ENCODE measurements at regions not wholly inside any gene's neighbourhood (a gene's known extent, or its start where the extent isn't known, plus 50 kb on each side); places are given as distances from the start of the nearest gene placed in this dataset.

DNA sequence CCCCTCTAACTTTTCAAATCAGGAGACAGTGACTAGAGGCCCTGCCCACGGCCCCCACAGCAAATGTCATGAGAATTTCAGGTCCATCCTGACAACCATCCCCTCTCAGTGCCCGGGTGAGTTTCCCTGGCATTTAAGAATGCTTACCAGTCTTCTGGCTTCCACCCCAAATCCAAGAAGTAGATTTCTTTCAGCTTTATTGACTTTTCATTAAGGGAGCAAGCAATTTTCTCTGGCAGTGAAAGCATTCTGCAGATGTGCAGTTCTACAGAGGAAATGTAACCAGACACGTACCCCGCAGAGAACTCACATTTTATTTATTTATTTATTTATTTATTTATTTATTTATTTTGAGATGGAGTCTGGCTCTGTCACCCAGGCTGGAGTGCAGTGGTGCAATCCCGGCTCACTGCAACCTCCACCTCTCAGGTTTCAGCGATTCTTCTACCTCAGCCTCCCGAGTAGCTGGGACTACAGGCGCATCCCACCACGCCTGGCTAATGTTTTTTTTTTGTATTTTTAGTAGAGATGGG, 120.9 kb upstream of the KCTD7 start:
- H3K27me3 Mint-ChIP-seq (ENCODE audit: low read depth, unreplicated experiment), result no peaks in the 10 kb centered on the region
- no peaks in the 10 kb centered on the region for H3K36me3 Mint-ChIP-seq (ENCODE audit: low read depth, unreplicated experiment)
- H3K9me3 Mint-ChIP-seq (ENCODE audit: unreplicated experiment), result no peaks in the 10 kb centered on the region
- H4K20me1 ChIP-seq (ENCODE audit: insufficient read depth, low read length), result no peaks in the 10 kb centered on the region
- TF ChIP-seq EZH2 (IDR thresholded peaks at IDR 0.05; ENCODE audit: insufficient read depth, low read length), result no peak
- TF ChIP-seq, protein P1, sequence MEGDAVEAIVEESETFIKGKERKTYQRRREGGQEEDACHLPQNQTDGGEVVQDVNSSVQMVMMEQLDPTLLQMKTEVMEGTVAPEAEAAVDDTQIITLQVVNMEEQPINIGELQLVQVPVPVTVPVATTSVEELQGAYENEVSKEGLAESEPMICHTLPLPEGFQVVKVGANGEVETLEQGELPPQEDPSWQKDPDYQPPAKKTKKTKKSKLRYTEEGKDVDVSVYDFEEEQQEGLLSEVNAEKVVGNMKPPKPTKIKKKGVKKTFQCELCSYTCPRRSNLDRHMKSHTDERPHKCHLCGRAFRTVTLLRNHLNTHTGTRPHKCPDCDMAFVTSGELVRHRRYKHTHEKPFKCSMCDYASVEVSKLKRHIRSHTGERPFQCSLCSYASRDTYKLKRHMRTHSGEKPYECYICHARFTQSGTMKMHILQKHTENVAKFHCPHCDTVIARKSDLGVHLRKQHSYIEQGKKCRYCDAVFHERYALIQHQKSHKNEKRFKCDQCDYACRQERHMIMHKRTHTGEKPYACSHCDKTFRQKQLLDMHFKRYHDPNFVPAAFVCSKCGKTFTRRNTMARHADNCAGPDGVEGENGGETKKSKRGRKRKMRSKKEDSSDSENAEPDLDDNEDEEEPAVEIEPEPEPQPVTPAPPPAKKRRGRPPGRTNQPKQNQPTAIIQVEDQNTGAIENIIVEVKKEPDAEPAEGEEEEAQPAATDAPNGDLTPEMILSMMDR (IDR thresholded peaks at IDR 0.05; ENCODE audit: insufficient read depth, low read depth, low read length), result no peak
- H3K9me3 ChIP-seq (ENCODE audit: insufficient read depth, low read depth, low read length), result peaks cover 5% of the 10 kb centered on the region
- H3K4me2 ChIP-seq (ENCODE audit: low read length), result no peak overlapping the region
- H3K27ac Mint-ChIP-seq (ENCODE audit: unreplicated experiment), result no peak overlapping the region
- H3K4me3 Mint-ChIP-seq (ENCODE audit: unreplicated experiment), result peak overlapping the region; percentile 14
- no peaks in the 10 kb centered on the region for H3K79me2 ChIP-seq (ENCODE audit: insufficient read depth, low read length)
- H3K4me3 ChIP-seq (ENCODE audit: insufficient read depth, low read depth, low read length), result no peak overlapping the region
- H3K4me1 Mint-ChIP-seq (ENCODE audit: low read depth, unreplicated experiment), result no peaks in the 10 kb centered on the region
- peaks cover 2% of the 10 kb centered on the region for H3K27me3 ChIP-seq (ENCODE audit: insufficient read depth, low read length)
- H3K4me1 ChIP-seq (ENCODE audit: insufficient read depth, low read length), result no peaks in the 10 kb centered on the region
- no peak overlapping the region for H3K27ac ChIP-seq (ENCODE audit: low read depth, low read length)
- no peak overlapping the region for H3K9ac ChIP-seq (ENCODE audit: low read length)
- H2AFZ ChIP-seq (ENCODE audit: low read depth, low read length), result no peak overlapping the region
- H3K36me3 ChIP-seq (ENCODE audit: insufficient read depth, low read length), result no peaks in the 10 kb centered on the region
- DNase-seq (ENCODE audit: low read depth) (no peak), FAIRE-seq (no peak)

DNA sequence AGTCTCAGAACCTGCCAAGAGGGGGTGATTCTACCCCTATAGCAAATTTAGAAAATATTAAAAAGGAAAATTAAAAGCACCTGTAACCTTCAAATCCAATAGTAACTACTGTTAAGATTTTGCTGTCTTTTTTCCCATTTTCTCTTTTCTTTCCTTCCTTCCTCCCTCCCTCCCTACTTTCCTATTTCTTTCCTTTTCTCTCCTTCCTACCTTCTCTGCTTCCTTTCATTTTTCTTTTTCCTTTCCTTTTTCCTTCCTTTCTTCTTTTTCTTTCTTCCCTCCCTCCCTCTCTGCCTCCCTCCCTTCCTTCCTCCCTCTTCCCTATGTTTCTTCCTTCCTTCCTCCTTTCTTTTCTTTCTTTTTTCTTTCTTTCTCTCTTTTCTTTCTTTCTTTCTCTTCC, 120.2 kb upstream of the KCTD7 start:
- FAIRE-seq, result no peak
- no peaks in the 10 kb centered on the region for H3K4me1 Mint-ChIP-seq (ENCODE audit: low read depth, unreplicated experiment)
- no peak for TF ChIP-seq EZH2 (IDR thresholded peaks at IDR 0.05; ENCODE audit: insufficient read depth, low read length)
- TF ChIP-seq, protein P1 (IDR thresholded peaks at IDR 0.05; ENCODE audit: insufficient read depth, low read depth, low read length), result no peak

DNA sequence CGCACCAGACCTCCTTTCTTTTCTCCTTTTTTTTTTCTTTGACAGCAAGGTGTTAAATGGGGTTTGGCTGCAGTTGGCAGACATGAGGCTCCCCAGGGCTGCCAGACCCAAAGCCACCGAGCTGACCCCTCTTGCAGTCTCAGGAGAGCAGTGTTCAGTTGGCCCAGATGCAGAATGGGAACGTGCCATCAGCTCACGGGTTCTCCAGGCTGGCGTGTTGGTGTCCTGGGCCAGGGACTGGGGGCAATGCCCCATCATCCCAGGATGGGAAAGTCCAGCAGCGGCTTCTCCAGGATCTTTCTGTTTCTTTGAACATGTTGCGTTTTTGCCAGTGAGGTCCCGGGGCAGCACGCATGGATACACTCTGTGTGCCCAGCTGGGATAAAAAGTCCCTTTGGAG, 114.6 kb upstream of the KCTD7 start:
- H3K27me3 Mint-ChIP-seq (ENCODE audit: low read depth, unreplicated experiment), result no peaks in the 10 kb centered on the region
- no peaks in the 10 kb centered on the region for H4K20me1 ChIP-seq (ENCODE audit: insufficient read depth, low read length)
- H3K27me3 ChIP-seq (ENCODE audit: insufficient read depth, low read length), result no peaks in the 10 kb centered on the region
- H3K9me3 Mint-ChIP-seq (ENCODE audit: unreplicated experiment), result no peaks in the 10 kb centered on the region
- no peaks in the 10 kb centered on the region for H3K36me3 ChIP-seq (ENCODE audit: insufficient read depth, low read length)
- H3K4me1 ChIP-seq (ENCODE audit: insufficient read depth, low read length), result no peaks in the 10 kb centered on the region
- TF ChIP-seq, protein P1 (IDR thresholded peaks at IDR 0.05; ENCODE audit: insufficient read depth, low read depth, low read length), result no peak
- no peak for TF ChIP-seq EZH2 (IDR thresholded peaks at IDR 0.05; ENCODE audit: insufficient read depth, low read length)
- no peak overlapping the region for H3K9ac ChIP-seq (ENCODE audit: low read length)
- no peaks in the 10 kb centered on the region for H3K9me3 ChIP-seq (ENCODE audit: insufficient read depth, low read depth, low read length)
- DNase-seq (ENCODE audit: low read depth), result no peak
- no peaks in the 10 kb centered on the region for H3K36me3 Mint-ChIP-seq (ENCODE audit: low read depth, unreplicated experiment)
- no peak overlapping the region for H3K27ac Mint-ChIP-seq (ENCODE audit: unreplicated experiment)
- no peak overlapping the region for H3K27ac ChIP-seq (ENCODE audit: low read depth, low read length)
- no peaks in the 10 kb centered on the region for H3K79me2 ChIP-seq (ENCODE audit: insufficient read depth, low read length)
- no peak overlapping the region for H3K4me2 ChIP-seq (ENCODE audit: low read length)
- H3K4me1 Mint-ChIP-seq (ENCODE audit: low read depth, unreplicated experiment), result peaks cover 2% of the 10 kb centered on the region
- no peak overlapping the region for H2AFZ ChIP-seq (ENCODE audit: low read depth, low read length)
- H3K4me3 Mint-ChIP-seq (ENCODE audit: unreplicated experiment), result no peak overlapping the region
- no peak for FAIRE-seq
- H3K4me3 ChIP-seq (ENCODE audit: insufficient read depth, low read depth, low read length), result no peak overlapping the region

More for the DNA sequence above, 120.2 kb upstream of the KCTD7 start:
- no peak overlapping the region for H3K4me2 ChIP-seq (ENCODE audit: low read length)
- no peaks in the 10 kb centered on the region for H3K36me3 ChIP-seq (ENCODE audit: insufficient read depth, low read length)
- H3K36me3 Mint-ChIP-seq (ENCODE audit: low read depth, unreplicated experiment), result no peaks in the 10 kb centered on the region
- no peak overlapping the region for H2AFZ ChIP-seq (ENCODE audit: low read depth, low read length)
- H3K27me3 ChIP-seq (ENCODE audit: insufficient read depth, low read length), result peaks cover 2% of the 10 kb centered on the region
- H3K9me3 Mint-ChIP-seq (ENCODE audit: unreplicated experiment), result no peaks in the 10 kb centered on the region
- no peaks in the 10 kb centered on the region for H3K27me3 Mint-ChIP-seq (ENCODE audit: low read depth, unreplicated experiment)
- H3K4me1 ChIP-seq (ENCODE audit: insufficient read depth, low read length), result no peaks in the 10 kb centered on the region
- H3K4me3 Mint-ChIP-seq (ENCODE audit: unreplicated experiment), result no peak overlapping the region
- no peaks in the 10 kb centered on the region for H4K20me1 ChIP-seq (ENCODE audit: insufficient read depth, low read length)
- H3K9me3 ChIP-seq (ENCODE audit: insufficient read depth, low read depth, low read length), result peaks cover 5% of the 10 kb centered on the region
- no peak overlapping the region for H3K27ac ChIP-seq (ENCODE audit: low read depth, low read length)
- no peak overlapping the region for H3K27ac Mint-ChIP-seq (ENCODE audit: unreplicated experiment)
- no peak overlapping the region for H3K4me3 ChIP-seq (ENCODE audit: insufficient read depth, low read depth, low read length)
- no peaks in the 10 kb centered on the region for H3K79me2 ChIP-seq (ENCODE audit: insufficient read depth, low read length)
- no peak overlapping the region for H3K9ac ChIP-seq (ENCODE audit: low read length)
- DNase-seq (ENCODE audit: low read depth), result no peak
